ENCODE measurements at regions not wholly inside any gene's neighbourhood (a gene's known extent, or its start where the extent isn't known, plus 50 kb on each side); places are given as distances from the start of the nearest gene placed in this dataset.

DNA sequence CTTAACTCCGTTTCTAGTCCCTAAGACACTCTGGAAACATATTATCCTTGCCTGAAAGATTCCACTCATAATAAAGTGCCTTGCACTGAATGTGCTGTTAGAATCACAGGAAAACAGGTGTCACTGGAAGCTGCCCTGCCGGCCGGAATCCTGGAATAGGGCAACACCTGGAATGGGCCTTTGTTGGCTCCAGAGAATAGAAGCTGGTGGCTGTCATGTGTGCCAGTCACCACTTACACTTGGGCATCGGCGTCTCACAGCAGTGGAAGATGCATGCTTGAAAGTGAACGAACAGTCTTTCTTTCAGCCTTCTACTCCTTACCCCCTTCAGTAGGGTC lies 90.8 kb upstream of the AFDN start:
- TF ChIP-seq POLR2AphosphoS5 (IDR thresholded peaks at IDR 0.05; ENCODE audit: borderline replicate concordance, low read depth, low read length) = no peak
- no peak for TF ChIP-seq EZH2 (IDR thresholded peaks at IDR 0.05)
